HCT116 (cell line): ENCODE measurements at regions not wholly inside any gene's neighbourhood (a gene's known extent, or its start where the extent isn't known, plus 50 kb on each side); places are given as distances from the start of the nearest gene placed in this dataset.

ENCODE experiments used
- ATAC-seq: fragments of 200-7000 bp; cut with Tn5 transposase; 2 replicates; pipeline ENCODE4 v1.9.1; 2020; ENCODE audit warnings: mild to moderate bottlenecking, moderate library complexity
- BruUV-seq: library from RNA; stranded (reverse); fragments of 400-500 nt; replicated peaks from 2 replicates; lab custom pipeline; 2021; lab: Mats Ljungman, UMichigan
- CTCF ChIA-PET: fragments of 300-600 bp; sonication (Branson Sonifier 250); formaldehyde crosslinking; loops from one replicate; lab custom pipeline; 2021; ENCODE audit warnings: antibody characterized with exemption; lab: Charles Lee
- POLR2A ChIA-PET: fragments of 300-600, 350-600 bp; sonication (Branson Sonifier 250); formaldehyde crosslinking; loops from one replicate; lab custom pipeline; 2021; ENCODE audit warnings: antibody characterized with exemption; lab: Charles Lee
- RAD21 ChIA-PET, 2 experiments: fragments of 300-600 bp; sonication (Branson Sonifier 250); formaldehyde crosslinking; loops; one replicate each; lab custom pipeline; 2023; ENCODE audit warnings: low total read pairs in 2 of 2; ENCODE audit not compliant: uncharacterized antibody in 2 of 2, unreplicated experiment in 2 of 2, low non-redundant PET in 1 of 2; lab: Charles Lee
- DNase-seq: peaks from one replicate; pipeline ENCODE4 v3.0.0-alpha.2; 2010; ENCODE audit warnings: low read depth, low spot score
- H2AFZ ChIP-seq: fragments of 200-600 bp; shearing (Covaris generic), sonication (generic); 2 replicates; pipeline ENCODE4 v1.6.1; 2017; ENCODE audit warnings: low read depth, mixed run types, mixed read lengths, antibody characterized with exemption, low read length; ENCODE audit not compliant: poor library complexity, severe bottlenecking
- H3K27ac ChIP-seq: 2 replicates; pipeline ENCODE4 v1.5.1; 2012; ENCODE audit warnings: low read depth, low read length
- H3K27me3 ChIP-seq: fragments of 200-600 bp; sonication (generic); 2 replicates; pipeline ENCODE4 v1.6.1; 2016; ENCODE audit warnings: mixed run types, low read length, mixed read lengths; ENCODE audit not compliant: insufficient read depth
- H3K36me3 ChIP-seq, 2 experiments: fragments of 200-500 bp in 1 of 2; fragments of 200-600 bp in 1 of 2; sonication (Bioruptor generic) in 1 of 2; sonication (generic) in 1 of 2; 2 replicates each; pipeline versions ENCODE4 v1.5.1 to v1.6.1; 2014 to 2016; ENCODE audit warnings: low read length in 2 of 2, inconsistent platforms in 1 of 2, mixed read lengths in 1 of 2, mixed run types in 1 of 2; ENCODE audit not compliant: insufficient read depth in 2 of 2, control insufficient read depth in 1 of 2
- H3K4me1 ChIP-seq, 2 experiments: fragments of 200-600 bp in 1 of 2; sonication (generic) in 1 of 2; 2 replicates each; pipeline versions ENCODE4 v1.5.1 to v1.6.1; 2012 to 2017; ENCODE audit warnings: low read length in 2 of 2, inconsistent platforms in 1 of 2, mild to moderate bottlenecking in 1 of 2, mixed read lengths in 1 of 2, mixed run types in 1 of 2, moderate library complexity in 1 of 2; ENCODE audit not compliant: insufficient read depth in 2 of 2, control insufficient read depth in 1 of 2
- H3K4me2 ChIP-seq: fragments of 200-600 bp; sonication (generic); 2 replicates; pipeline ENCODE4 v1.6.1; 2017; ENCODE audit warnings: mixed run types, low read length, mixed read lengths
- H3K4me3 ChIP-seq, 2 experiments: fragments of 200-600 bp in 1 of 2; sonication (generic) in 1 of 2; replicated peaks in 1 of 2; 2 replicates each; pipeline ENCODE4 v1.5.1; 2011 to 2016; ENCODE audit warnings: low read length in 2 of 2, control low read depth in 1 of 2, low read depth in 1 of 2, mild to moderate bottlenecking in 1 of 2, mixed read lengths in 1 of 2, mixed run types in 1 of 2
- H3K79me2 ChIP-seq: fragments of 200-600 bp; sonication (generic); 2 replicates; pipeline ENCODE4 v1.6.1; 2017; ENCODE audit warnings: mild to moderate bottlenecking, mixed run types, low read length, moderate library complexity, mixed read lengths; ENCODE audit not compliant: insufficient read depth
- H3K9ac ChIP-seq: fragments of 200-600 bp; sonication (generic); 2 replicates; pipeline ENCODE4 v1.6.1; 2016; ENCODE audit warnings: low read length, mixed read lengths
- H3K9me2 ChIP-seq: fragments of 200-600 bp; sonication (generic), shearing (Covaris generic); 2 replicates; pipeline ENCODE4 v1.6.1; 2017; ENCODE audit warnings: mixed run types, mild to moderate bottlenecking, moderate library complexity; ENCODE audit not compliant: insufficient read depth
- H3K9me3 ChIP-seq, 2 experiments: fragments of 200-500 bp in 1 of 2; fragments of 200-600 bp in 1 of 2; sonication (Bioruptor generic) in 1 of 2; sonication (generic) in 1 of 2; 2 replicates each; pipeline ENCODE4 v1.6.1; 2014 to 2017; ENCODE audit warnings: low read length in 2 of 2, mixed read lengths in 2 of 2, inconsistent platforms in 1 of 2, low read depth in 1 of 2, mild to moderate bottlenecking in 1 of 2, mixed run types in 1 of 2, moderate library complexity in 1 of 2; ENCODE audit not compliant: control insufficient read depth in 1 of 2, insufficient read depth in 1 of 2
- H4K20me1 ChIP-seq: fragments of 200-600 bp; sonication (generic), shearing (Covaris generic); 2 replicates; pipeline ENCODE4 v1.6.1; 2017; ENCODE audit warnings: mixed run types, mild to moderate bottlenecking, moderate library complexity; ENCODE audit not compliant: insufficient read depth
- CEBPB ChIP-seq: IDR thresholded peaks from 2 replicates; pipeline ENCODE4 v1.6.1; 2012; ENCODE audit warnings: low read depth
- CTCF ChIP-seq, 3 experiments: fragments of 200-600 bp in 1 of 3; sonication (generic) in 1 of 3; IDR thresholded peaks in 2 of 3; conservative IDR thresholded peaks in 1 of 3; 2 replicates each; pipeline ENCODE4 v1.5.1; 2012 to 2017; ENCODE audit warnings: low read depth in 2 of 3, low read length in 2 of 3, antibody characterized with exemption in 1 of 3, borderline replicate concordance in 1 of 3, control low read depth in 1 of 3, mild to moderate bottlenecking in 1 of 3, mixed read lengths in 1 of 3, mixed run types in 1 of 3, moderate library complexity in 1 of 3; ENCODE audit not compliant: insufficient read depth in 1 of 3
- EGR1 ChIP-seq: IDR thresholded peaks from 2 replicates; pipeline ENCODE4 v1.6.1; 2012; ENCODE audit warnings: low read depth
- ELF1 ChIP-seq: IDR thresholded peaks from 2 replicates; pipeline ENCODE4 v1.6.1; 2012; ENCODE audit warnings: low read depth, borderline replicate concordance
- EZH2 ChIP-seq: fragments of 200-600 bp; sonication (generic); IDR thresholded peaks from 2 replicates; pipeline ENCODE4 v1.6.1; 2017; ENCODE audit warnings: antibody characterized with exemption, mixed run types
- JUND ChIP-seq: IDR thresholded peaks from 2 replicates; pipeline ENCODE4 v1.6.1; 2012
- POLR2A ChIP-seq: IDR thresholded peaks from 2 replicates; pipeline ENCODE4 v1.7.0; 2011; ENCODE audit warnings: borderline replicate concordance; ENCODE audit not compliant: insufficient read depth, insufficient read length; ENCODE audit errors: extremely low read depth
- POLR2AphosphoS5 ChIP-seq: IDR thresholded peaks from 2 replicates; pipeline ENCODE4 v1.6.1; 2011; ENCODE audit warnings: mild to moderate bottlenecking, low read depth, low read length, moderate library complexity
- RAD21 ChIP-seq: IDR thresholded peaks from 2 replicates; pipeline ENCODE4 v1.6.1; 2012; ENCODE audit warnings: low read depth, mild to moderate bottlenecking
- SIN3A ChIP-seq: IDR thresholded peaks from 2 replicates; pipeline ENCODE4 v1.6.1; 2012; ENCODE audit warnings: low read depth
- SP1 ChIP-seq: IDR thresholded peaks from 2 replicates; pipeline ENCODE4 v1.6.1; 2012; ENCODE audit warnings: low read depth
- SRF ChIP-seq: IDR thresholded peaks from 2 replicates; pipeline ENCODE4 v1.6.1; 2012; ENCODE audit warnings: low read depth
- TCF7L2 ChIP-seq: IDR thresholded peaks from 2 replicates; pipeline ENCODE4 v1.7.0; 2011; ENCODE audit warnings: borderline replicate concordance, inconsistent platforms; ENCODE audit not compliant: insufficient read depth, insufficient read length; ENCODE audit errors: extremely low read depth
- YY1 ChIP-seq: IDR thresholded peaks from 2 replicates; pipeline ENCODE4 v1.6.1; 2011; ENCODE audit warnings: low read length, low read depth, moderate library complexity, mild to moderate bottlenecking; ENCODE audit not compliant: insufficient replicate concordance; ENCODE audit errors: extremely low read depth
- ZNF274 ChIP-seq: fragments of 200-500 bp; sonication (Bioruptor generic); IDR thresholded peaks from 2 replicates; pipeline ENCODE4 v1.6.1; 2014; ENCODE audit warnings: mild to moderate bottlenecking, low read depth, low read length, inconsistent platforms
- intact Hi-C: fragments of 100-400 bp; cut with micrococcal nuclease; formaldehyde crosslinking; loops from 2 replicates; pipeline ENCODE4 v1.10.0; 2022

GRCh38 chr6:168823397-168824212 is 382.6 kb downstream of the SMOC2 start:
- ChIA-PET POLR2A (no interaction called here), RAD21 (no interaction called here), CTCF (no interaction called here)
- BruUV-seq: no TSS peak
- H3K9me2 ChIP-seq: no peaks in the 10 kb centered on the region
- intact Hi-C loops: no loop called here
- H3K4me2 ChIP-seq: no peak overlapping the region
- no peaks in the 10 kb centered on the region for H3K36me3 ChIP-seq
- no peak overlapping the region for H3K27ac ChIP-seq
- H3K27me3 ChIP-seq: no peaks in the 10 kb centered on the region
- no peak overlapping the region for H2AFZ ChIP-seq
- H4K20me1 ChIP-seq: no peaks in the 10 kb centered on the region
- no peak for ATAC-seq
- no peaks in the 10 kb centered on the region for H3K4me1 ChIP-seq
- no peak overlapping the region for H3K9ac ChIP-seq
- DNase-seq: no peak
- no peaks in the 10 kb centered on the region for H3K79me2 ChIP-seq
- H3K4me3 ChIP-seq: no peak overlapping the region
- TF ChIP-seq YY1 (no peak), CTCF (IDR thresholded peaks at IDR 0.05 in 2 of 3, conservative IDR thresholded peaks at IDR 0.05 in 1 of 3; ENCODE audit: borderline replicate concordance in 1 of 3, insufficient read depth in 1 of 3, low read depth in 2 of 3, low read length in 2 of 3) (no peak), SP1 (no peak), EGR1 (no peak), CEBPB (no peak), SRF (no peak), EZH2 (no peak), ELF1 (no peak), POLR2AphosphoS5 (no peak), JUND (no peak), POLR2A (no peak), SIN3A (no peak), RAD21 (no peak), TCF7L2 (no peak), ZNF274 (no peak)
- no peaks in the 10 kb centered on the region for H3K9me3 ChIP-seq
